Tibial artery (tissue), 4 donors: ENCODE measurements at regions not wholly inside any gene's neighbourhood (a gene's known extent, or its start where the extent isn't known, plus 50 kb on each side); places are given as distances from the start of the nearest gene placed in this dataset.

Source experiments
- DNase-seq, 2 donors: peaks; one replicate each; pipeline ENCODE4 v3.0.0-alpha.2; 2019
- H3K27ac ChIP-seq, 2 donors: fragments of 200-600 bp; sonication (generic) in 1 of 2; 1 replicate in 1 of 2; 2 replicates in 1 of 2; pipeline ENCODE4 v1.5.1; 2018 to 2019; ENCODE audit warnings: mild to moderate bottlenecking in 1 of 2
- H3K27me3 ChIP-seq, 2 donors: fragments of 200-600 bp; sonication (generic) in 1 of 2; one replicate each; pipeline versions ENCODE4 v1.5.1 to v1.6.0; 2016 to 2019
- H3K36me3 ChIP-seq, 3 donors: fragments of 200-600 bp; sonication (generic) in 2 of 3; one replicate each; pipeline ENCODE4 v1.5.1; 2016 to 2019; ENCODE audit warnings: mild to moderate bottlenecking in 2 of 3
- H3K4me1 ChIP-seq, 4 donors: fragments of 200-600 bp; sonication (generic) in 2 of 4; 1 replicate in 3 of 4; 2 replicates in 1 of 4; pipeline ENCODE4 v1.5.1; 2016 to 2019
- H3K4me3 ChIP-seq, 2 donors: fragments of 200-600 bp; sonication (generic) in 1 of 2; 1 replicate in 1 of 2; 2 replicates in 1 of 2; pipeline ENCODE4 v1.5.1; 2018 to 2019; ENCODE audit warnings: mild to moderate bottlenecking in 2 of 2
- H3K9me3 ChIP-seq, 3 donors: fragments of 200-600 bp; sonication (generic) in 1 of 3; one replicate each; pipeline ENCODE4 v1.5.1; 2016 to 2019
- intact Hi-C: fragments of 100-400 bp; cut with DNase I; formaldehyde crosslinking; loops from one replicate; pipeline ENCODE4 v1.15.0; 2023; ENCODE audit warnings: low total_unique reads
- TF ChIP-seq, protein P1 (sequence below), 2 experiments: fragments of 200-600 bp in 1 of 2; fragments of 450-650 bp in 1 of 2; IDR thresholded peaks; one replicate each; pipeline ENCODE4 v1.5.1; 2017 to 2019; ENCODE audit warnings: antibody characterized with exemption in 2 of 2, mild to moderate bottlenecking in 1 of 2, moderate library complexity in 1 of 2

DNA sequence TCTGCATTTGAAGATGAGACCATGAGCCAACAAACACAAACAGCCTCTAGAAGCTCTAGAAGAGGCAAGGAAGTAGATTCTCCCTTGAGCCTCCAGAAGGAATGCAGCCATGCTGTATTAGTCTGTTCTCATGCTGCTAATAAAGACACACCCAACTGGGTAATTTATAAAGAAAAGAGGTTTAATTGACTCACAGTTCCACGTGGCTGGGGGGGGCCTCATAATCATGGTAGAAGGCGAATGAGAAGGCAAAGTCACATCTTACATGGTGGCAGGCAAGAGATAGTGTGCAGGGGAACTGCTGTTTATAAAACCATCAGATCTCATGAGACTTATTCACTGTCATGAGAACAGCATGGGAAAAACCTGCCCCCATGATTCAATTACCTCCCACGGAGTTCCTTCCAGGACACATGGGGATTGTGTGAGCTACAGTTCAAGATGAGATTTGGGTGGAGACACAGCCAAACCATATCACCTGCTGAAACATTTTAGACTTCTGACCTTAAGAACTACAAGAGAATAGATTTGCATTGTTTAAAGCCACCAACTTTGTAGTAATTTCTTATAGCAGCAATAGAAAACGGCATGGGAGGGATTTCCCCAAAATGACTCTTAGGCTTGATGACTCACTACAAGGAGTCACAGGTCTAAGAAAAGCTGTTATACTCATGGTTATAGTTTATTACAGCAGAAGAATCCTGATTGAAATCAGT lies 284.4 kb upstream of the SFRP2 start:
- no peak overlapping the region for H3K4me3 ChIP-seq
- intact Hi-C loops: no loop called here
- TF ChIP-seq, protein P1, sequence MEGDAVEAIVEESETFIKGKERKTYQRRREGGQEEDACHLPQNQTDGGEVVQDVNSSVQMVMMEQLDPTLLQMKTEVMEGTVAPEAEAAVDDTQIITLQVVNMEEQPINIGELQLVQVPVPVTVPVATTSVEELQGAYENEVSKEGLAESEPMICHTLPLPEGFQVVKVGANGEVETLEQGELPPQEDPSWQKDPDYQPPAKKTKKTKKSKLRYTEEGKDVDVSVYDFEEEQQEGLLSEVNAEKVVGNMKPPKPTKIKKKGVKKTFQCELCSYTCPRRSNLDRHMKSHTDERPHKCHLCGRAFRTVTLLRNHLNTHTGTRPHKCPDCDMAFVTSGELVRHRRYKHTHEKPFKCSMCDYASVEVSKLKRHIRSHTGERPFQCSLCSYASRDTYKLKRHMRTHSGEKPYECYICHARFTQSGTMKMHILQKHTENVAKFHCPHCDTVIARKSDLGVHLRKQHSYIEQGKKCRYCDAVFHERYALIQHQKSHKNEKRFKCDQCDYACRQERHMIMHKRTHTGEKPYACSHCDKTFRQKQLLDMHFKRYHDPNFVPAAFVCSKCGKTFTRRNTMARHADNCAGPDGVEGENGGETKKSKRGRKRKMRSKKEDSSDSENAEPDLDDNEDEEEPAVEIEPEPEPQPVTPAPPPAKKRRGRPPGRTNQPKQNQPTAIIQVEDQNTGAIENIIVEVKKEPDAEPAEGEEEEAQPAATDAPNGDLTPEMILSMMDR (IDR thresholded peaks at IDR 0.05): no peak
- DNase-seq: no peak
- H3K9me3 ChIP-seq: no peaks in the 10 kb centered on the region
- H3K27ac ChIP-seq: no peak overlapping the region
- H3K27me3 ChIP-seq: no peaks in the 10 kb centered on the region
- no peaks in the 10 kb centered on the region for H3K4me1 ChIP-seq
- no peaks in the 10 kb centered on the region for H3K36me3 ChIP-seq

DNA sequence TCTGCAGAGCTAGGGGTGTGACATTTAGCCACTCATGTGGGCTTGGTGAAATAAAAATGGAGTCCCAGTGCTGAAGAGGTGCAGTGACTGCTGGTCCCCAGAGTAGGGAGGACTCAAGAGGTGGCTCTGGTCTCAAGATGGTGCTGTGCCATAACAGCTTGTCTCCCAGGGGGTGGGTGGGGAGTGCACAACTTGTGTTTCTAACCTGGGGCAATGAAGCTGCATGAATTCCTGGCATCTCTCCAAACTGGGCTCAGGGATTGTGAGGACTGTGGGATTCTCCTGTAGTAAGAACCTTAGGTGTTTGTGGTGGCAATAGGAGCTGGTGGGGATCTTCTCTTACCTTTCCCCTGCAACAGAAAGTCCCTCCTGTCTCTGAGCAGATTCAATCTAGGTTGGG lies 278.9 kb upstream of the SFRP2 start:
- intact Hi-C loops: no loop called here

DNA sequence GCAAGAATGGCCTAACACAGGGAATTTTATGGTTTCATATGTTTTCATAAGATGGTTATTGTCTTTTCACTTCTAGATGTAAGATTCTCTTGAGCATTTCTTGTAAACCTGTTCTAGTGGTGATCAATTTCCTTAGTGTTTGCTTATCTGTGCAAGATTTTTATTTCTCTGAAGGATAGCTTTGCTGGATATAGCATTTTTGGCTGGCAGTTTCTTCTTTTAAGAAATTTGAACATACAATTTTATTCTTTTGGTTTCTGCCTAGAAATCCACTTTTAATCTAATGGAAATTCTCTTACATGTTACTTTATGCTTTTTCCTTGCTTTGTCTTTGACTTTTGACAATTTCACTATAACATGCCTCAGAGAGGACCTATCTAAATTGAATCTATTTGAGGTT lies 276.5 kb upstream of the SFRP2 start:
- H3K27me3 ChIP-seq: no peaks in the 10 kb centered on the region
- DNase-seq: no peak
- H3K4me1 ChIP-seq: no peaks in the 10 kb centered on the region
- intact Hi-C loops: no loop called here
- no peaks in the 10 kb centered on the region for H3K36me3 ChIP-seq
- H3K4me3 ChIP-seq: no peak overlapping the region
- no peak overlapping the region for H3K27ac ChIP-seq
- TF ChIP-seq, protein P1 (IDR thresholded peaks at IDR 0.05): no peak
- peaks cover 0 to 39% (median 26%) of the 10 kb centered on the region in 3 donors for H3K9me3 ChIP-seq

More for the DNA sequence above, 278.9 kb upstream of the SFRP2 start:
- TF ChIP-seq, protein P1 (IDR thresholded peaks at IDR 0.05): no peak
- H3K27ac ChIP-seq: no peak overlapping the region
- H3K9me3 ChIP-seq: peaks cover 0 to 29% (median 22%) of the 10 kb centered on the region in 3 donors
- no peaks in the 10 kb centered on the region for H3K36me3 ChIP-seq
- no peaks in the 10 kb centered on the region for H3K27me3 ChIP-seq
- no peak for DNase-seq
- H3K4me3 ChIP-seq: no peak overlapping the region
- no peaks in the 10 kb centered on the region for H3K4me1 ChIP-seq

DNA sequence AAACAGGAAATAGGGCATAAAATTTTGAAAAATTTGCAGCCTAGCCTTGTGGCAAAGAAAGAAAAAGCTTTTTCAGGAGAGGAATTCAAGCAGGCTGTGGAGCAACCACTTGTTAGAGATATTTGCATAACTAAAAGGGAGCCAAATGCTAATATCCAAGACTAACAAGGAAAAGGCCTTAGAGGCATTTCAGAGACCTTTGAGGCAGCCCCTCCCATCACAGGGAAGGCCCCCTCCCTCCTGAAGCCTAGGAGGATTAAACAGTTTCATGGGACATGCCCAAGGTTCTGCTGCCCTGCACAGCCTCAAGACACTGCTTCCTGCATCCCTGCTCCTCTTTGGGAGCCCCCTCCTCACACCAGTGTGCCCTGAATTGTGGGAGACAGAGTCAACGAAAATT lies 275.4 kb upstream of the SFRP2 start:
- TF ChIP-seq, protein P1 (IDR thresholded peaks at IDR 0.05): no peak
- intact Hi-C loops: no loop called here
- Histone ChIP-seq H3K36me3 (no peaks in the 10 kb centered on the region), H3K27me3 (no peaks in the 10 kb centered on the region), H3K9me3 (peaks cover 0 to 39% (median 26%) of the 10 kb centered on the region in 3 donors), H3K27ac (no peak overlapping the region), H3K4me3 (no peak overlapping the region), H3K4me1 (no peaks in the 10 kb centered on the region)
- no peak for DNase-seq

DNA sequence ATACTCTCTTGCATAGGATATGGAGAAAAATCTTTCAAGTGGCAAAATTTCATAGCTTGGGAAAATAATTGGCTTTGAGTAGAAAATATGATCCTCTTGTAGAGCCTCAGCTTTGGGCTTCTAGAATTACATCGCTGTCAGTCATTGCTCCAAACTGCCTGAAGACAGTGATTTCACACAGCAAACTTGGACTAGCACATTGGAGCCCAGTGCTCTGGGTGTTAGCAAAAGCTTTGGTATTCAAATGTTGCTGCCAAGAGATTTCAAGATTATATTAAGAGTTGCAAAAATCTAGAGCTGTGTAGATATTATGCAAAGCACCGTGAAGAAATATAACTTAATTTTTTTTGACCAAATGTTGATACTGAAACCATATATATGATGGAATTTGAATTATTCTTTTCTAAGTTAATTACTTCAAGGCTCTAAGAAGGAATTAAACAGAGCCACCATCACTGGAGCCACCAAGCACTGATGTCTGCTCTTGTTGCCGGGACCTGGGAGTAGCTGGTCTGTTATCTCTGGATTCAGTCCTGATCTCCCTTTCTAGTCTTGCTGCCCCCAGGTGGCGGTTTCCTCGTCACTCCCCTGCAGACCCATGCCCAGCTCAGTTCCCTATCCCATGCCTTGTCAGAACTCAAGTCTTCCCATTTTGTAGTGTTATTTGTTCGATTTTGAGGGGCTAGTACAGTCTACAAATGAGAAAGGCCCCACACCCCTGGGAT lies 260.7 kb upstream of the SFRP2 start:
- peaks cover 0 to 5% (median 0%) of the 10 kb centered on the region in 3 donors for H3K9me3 ChIP-seq
- TF ChIP-seq, protein P1 (IDR thresholded peaks at IDR 0.05): no peak
- no peaks in the 10 kb centered on the region for H3K4me1 ChIP-seq
- no peaks in the 10 kb centered on the region for H3K36me3 ChIP-seq
- H3K27ac ChIP-seq: no peak overlapping the region
- peak in 1 of 2 donors; percentile 67 for DNase-seq
- H3K27me3 ChIP-seq: no peaks in the 10 kb centered on the region
- H3K4me3 ChIP-seq: no peak overlapping the region
- intact Hi-C loops: no loop called here
